Gastroesophageal sphincter (tissue), 4 donors: ENCODE measurements at regions not wholly inside any gene's neighbourhood (a gene's known extent, or its start where the extent isn't known, plus 50 kb on each side); places are given as distances from the start of the nearest gene placed in this dataset.
A peak's percentile ranks its signal among the peaks of the same experiment; 100 is the strongest.

Experiments
- ATAC-seq: fragments of 150-250 bp; one replicate; pipeline ENCODE4 v1.9.1; 2016; ENCODE audit warnings: mild to moderate bottlenecking, moderate library complexity
- H3K27ac ChIP-seq, 4 donors: fragments of 200-600 bp; sonication (generic) in 3 of 4; 1 replicate in 3 of 4; 2 replicates in 1 of 4; pipeline ENCODE4 v1.5.1; 2016 to 2019
- H3K27me3 ChIP-seq: fragments of 200-600 bp; sonication (generic); one replicate; pipeline ENCODE4 v1.5.1; 2019
- H3K36me3 ChIP-seq, 2 donors: fragments of 200-600 bp; sonication (generic); one replicate each; pipeline ENCODE4 v1.5.1; 2019; ENCODE audit warnings: control low read depth in 1 of 2
- H3K4me1 ChIP-seq, 3 donors: fragments of 200-600 bp; sonication (generic); 1 replicate in 2 of 3; 2 replicates in 1 of 3; pipeline ENCODE4 v1.5.1; 2016 to 2019; ENCODE audit warnings: control low read depth in 2 of 3
- H3K4me3 ChIP-seq, 2 donors: fragments of 200-600 bp; sonication (generic); one replicate each; pipeline ENCODE4 v1.5.1; 2019; ENCODE audit warnings: mild to moderate bottlenecking in 1 of 2, moderate library complexity in 1 of 2
- H3K9me3 ChIP-seq, 3 donors: fragments of 200-600 bp; sonication (generic); one replicate each; pipeline ENCODE4 v1.5.1; 2017 to 2019; ENCODE audit warnings: control low read depth in 2 of 3
- CTCF ChIP-seq, 4 experiments: fragments of 200-600 bp in 2 of 4; fragments of 450-650 bp in 2 of 4; sonication (generic) in 1 of 4; IDR thresholded peaks; one replicate each; pipeline ENCODE4 v1.5.1; 2017 to 2019; ENCODE audit warnings: antibody characterized with exemption in 4 of 4, mild to moderate bottlenecking in 2 of 4, moderate library complexity in 2 of 4
- EP300 ChIP-seq: sonication (generic); formaldehyde crosslinking; IDR thresholded peaks from one replicate; pipeline ENCODE4 v1.6.1; 2017; ENCODE audit warnings: antibody characterized with exemption, mild to moderate bottlenecking
- POLR2A ChIP-seq, 2 donors: fragments of 450-650 bp; IDR thresholded peaks; one replicate each; pipeline ENCODE4 v1.6.1; 2017; ENCODE audit warnings: antibody characterized with exemption in 2 of 2, mild to moderate bottlenecking in 2 of 2, moderate library complexity in 1 of 2
- POLR2AphosphoS5 ChIP-seq: sonication (generic); formaldehyde crosslinking; IDR thresholded peaks from one replicate; pipeline ENCODE4 v1.6.1; 2017; ENCODE audit warnings: antibody characterized with exemption
- WGBS, 2 donors: methylation state at CpG; one replicate each; pipeline ENCODE4 v1.1.5; 2018; ENCODE audit warnings: low coverage in 1 of 2; 5-methylcytosine and 5-hydroxymethylcytosine counted together

- TF ChIP-seq POLR2AphosphoS5: no peak
- TF ChIP-seq CTCF (IDR thresholded peaks at IDR 0.05): no peak
- no peak for TF ChIP-seq POLR2A (IDR thresholded peaks at IDR 0.05)
- TF ChIP-seq EP300: no peak
- Histone ChIP-seq H3K27me3 (no peaks in the 10 kb centered on the region), H3K4me1 (peaks cover 0 to 20% (median 8%) of the 10 kb centered on the region in 3 donors), H3K9me3 (no peaks in the 10 kb centered on the region), H3K36me3 (no peaks in the 10 kb centered on the region), H3K4me3 (no peak overlapping the region), H3K27ac (peak overlapping the region in 1 of 4 donors; percentile 38)
- 88 to 91% methylated on average over 5 to 7 of the region's 11 CpGs for WGBS, 2 donors
- no peak for ATAC-seq
These were observed 62.0 kb upstream of the IGFBP3 start for GRCh38 chr7:45982907-45983719.

GRCh38 chr7:45982132-45982531 lies 61.1 kb upstream of the IGFBP3 start:
- H3K9me3 ChIP-seq: no peaks in the 10 kb centered on the region
- H3K27ac ChIP-seq: no peak overlapping the region
- TF ChIP-seq EP300 (no peak), CTCF (IDR thresholded peaks at IDR 0.05) (no peak), POLR2A (IDR thresholded peaks at IDR 0.05) (no peak), POLR2AphosphoS5 (no peak)
- ATAC-seq: no peak
- 89 to 100% methylated on average over 2 of the region's 2 CpGs for WGBS, 2 donors
- no peaks in the 10 kb centered on the region for H3K36me3 ChIP-seq
- H3K4me1 ChIP-seq: peaks cover 0 to 30% (median 13%) of the 10 kb centered on the region in 3 donors
- no peak overlapping the region for H3K4me3 ChIP-seq
- H3K27me3 ChIP-seq: no peaks in the 10 kb centered on the region

- WGBS, 2 donors: 87 to 88% methylated on average over 5 to 6 of the region's 6 CpGs
- peaks cover 0 to 32% (median 13%) of the 10 kb centered on the region in 3 donors for H3K4me1 ChIP-seq
These were observed 59.9 kb upstream of the IGFBP3 start for GRCh38 chr7:45980973-45981372.

GRCh38 chr7:45980181-45980905 lies 59.3 kb upstream of the IGFBP3 start:
- ATAC-seq: no peak
- Histone ChIP-seq H3K27me3 (no peaks in the 10 kb centered on the region), H3K27ac (no peak overlapping the region), H3K9me3 (no peaks in the 10 kb centered on the region), H3K4me1 (peaks cover 0 to 32% (median 13%) of the 10 kb centered on the region in 3 donors), H3K36me3 (no peaks in the 10 kb centered on the region), H3K4me3 (no peak overlapping the region)
- WGBS, 2 donors: 43 to 81% methylated on average over 1 to 3 of the region's 7 CpGs
- no peak for TF ChIP-seq EP300
- no peak for TF ChIP-seq CTCF (IDR thresholded peaks at IDR 0.05)
- TF ChIP-seq POLR2AphosphoS5: no peak
- no peak for TF ChIP-seq POLR2A (IDR thresholded peaks at IDR 0.05)

More at GRCh38 chr7:45980973-45981372, 59.9 kb upstream of the IGFBP3 start:
- Histone ChIP-seq H3K27ac (no peak overlapping the region), H3K9me3 (no peaks in the 10 kb centered on the region), H3K4me3 (no peak overlapping the region), H3K27me3 (no peaks in the 10 kb centered on the region), H3K36me3 (no peaks in the 10 kb centered on the region)
- TF ChIP-seq EP300: no peak
- TF ChIP-seq POLR2A (IDR thresholded peaks at IDR 0.05): no peak
- no peak for TF ChIP-seq CTCF (IDR thresholded peaks at IDR 0.05)
- TF ChIP-seq POLR2AphosphoS5: no peak
- no peak for ATAC-seq
